ENCODE measurements at regions not wholly inside any gene's neighbourhood (a gene's known extent, or its start where the extent isn't known, plus 50 kb on each side); places are given as distances from the start of the nearest gene placed in this dataset.
"Not testable (repeated sequence)": the region's sequence is repeated elsewhere in the genome, so short reads cannot be mapped to it uniquely, and the experiment has no call there.

DNA sequence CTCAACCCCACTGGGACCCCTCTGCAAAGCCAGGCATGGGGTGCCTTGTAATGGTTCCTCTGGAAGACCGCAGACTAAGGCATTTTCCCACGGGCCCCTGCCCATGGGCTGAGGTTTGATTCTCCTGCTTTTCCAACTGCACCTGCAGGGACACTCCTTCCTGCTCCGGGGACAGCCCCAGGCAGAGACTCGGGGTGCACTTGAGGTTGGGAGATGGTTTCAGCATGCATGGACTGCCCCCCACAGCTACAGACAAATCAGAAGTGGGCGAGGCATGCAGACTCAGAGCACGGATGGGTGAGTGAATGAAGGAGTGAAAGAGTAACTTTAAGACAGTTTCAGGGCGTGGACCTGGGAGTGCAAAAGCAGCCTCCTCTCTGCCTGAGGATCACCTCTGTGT lies 87.9 kb upstream of the RPL38 start:
- DNase-seq (ENCODE audit: low read depth in 2 of 2), result no peak

DNA sequence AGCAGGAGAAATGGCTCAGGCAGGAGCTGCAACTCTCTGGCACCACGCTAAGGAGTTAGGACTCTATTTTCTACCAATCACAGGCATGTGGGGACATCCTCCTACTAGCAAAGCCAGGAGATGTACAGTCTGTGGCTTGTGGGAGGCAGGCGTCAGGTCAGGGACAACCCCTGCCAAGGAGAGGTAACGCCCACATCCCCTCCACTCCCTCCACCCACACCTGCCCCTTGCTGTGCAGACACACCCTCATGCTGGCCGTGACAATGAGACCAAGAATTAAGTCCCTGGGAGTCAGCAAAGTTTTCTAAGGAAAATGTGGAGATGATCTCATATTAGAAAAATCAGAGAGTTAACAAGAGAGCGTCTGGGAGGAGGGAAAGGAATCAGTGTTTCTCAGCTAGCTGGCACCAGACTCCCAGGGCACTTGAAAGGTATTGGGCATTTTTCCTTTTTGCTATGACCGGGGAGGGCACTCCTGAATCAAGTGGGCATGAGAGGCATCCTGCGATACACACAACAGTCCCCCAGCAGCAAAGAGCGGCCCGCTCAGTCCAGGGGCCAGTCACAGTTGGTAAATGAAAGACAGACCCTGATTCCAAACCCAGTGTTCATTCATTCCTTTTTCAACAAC lies 87.3 kb upstream of the RPL38 start:
- no peak for DNase-seq (ENCODE audit: low read depth in 2 of 2)

DNA sequence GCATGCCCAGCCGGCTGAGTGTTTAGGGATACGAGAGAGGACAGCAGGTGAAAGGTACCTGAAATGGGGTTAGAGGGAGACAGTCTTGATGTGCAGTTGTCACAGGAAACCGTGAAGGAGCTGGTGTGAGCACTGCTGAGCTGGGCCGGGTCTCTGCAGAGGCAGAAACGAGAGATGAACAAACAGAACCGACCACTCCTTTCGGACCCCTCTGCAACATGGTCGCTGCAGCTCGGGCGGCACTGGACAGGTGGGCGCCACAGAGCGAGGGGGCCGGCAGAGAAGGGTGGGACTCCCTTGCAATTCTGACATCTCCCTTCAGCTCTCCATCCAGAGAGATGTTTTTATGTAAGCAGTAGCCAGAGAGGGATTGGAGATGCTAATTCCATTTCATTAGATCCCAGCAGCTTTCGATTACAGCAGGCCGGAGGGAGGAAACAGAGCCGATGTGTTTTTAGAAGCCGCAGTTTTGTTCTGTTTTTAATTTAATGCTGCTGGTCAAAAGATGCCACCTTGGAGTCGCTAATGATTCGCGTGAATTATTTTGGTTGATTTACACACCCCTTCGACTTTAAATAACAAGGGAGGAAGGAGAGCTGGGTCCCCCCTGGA lies 86.3 kb upstream of the RPL38 start:
- no peak for DNase-seq (ENCODE audit: low read depth in 2 of 2)

DNA sequence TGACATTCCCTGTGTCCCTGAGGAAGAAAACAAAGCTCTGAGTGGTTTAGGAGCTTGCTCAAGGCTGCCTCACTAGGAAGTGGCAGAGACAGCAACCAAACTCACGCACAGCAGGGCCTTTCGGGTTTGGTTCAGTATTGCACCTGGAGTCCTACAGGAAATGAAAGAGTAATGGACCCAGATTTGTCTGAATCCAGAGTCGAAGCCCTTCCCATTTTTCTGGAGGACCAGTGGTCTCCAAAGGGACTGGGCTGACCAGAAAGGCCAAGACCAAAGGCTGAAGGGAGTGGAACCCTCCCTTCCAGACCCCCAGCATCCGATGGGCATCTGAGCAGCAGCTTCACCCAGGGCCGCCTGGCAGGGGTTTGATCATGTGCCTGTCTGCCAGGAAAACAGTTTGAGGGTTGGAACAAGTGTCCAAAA lies 85.5 kb upstream of the RPL38 start:
- no peak for DNase-seq (ENCODE audit: low read depth in 2 of 2)

DNA sequence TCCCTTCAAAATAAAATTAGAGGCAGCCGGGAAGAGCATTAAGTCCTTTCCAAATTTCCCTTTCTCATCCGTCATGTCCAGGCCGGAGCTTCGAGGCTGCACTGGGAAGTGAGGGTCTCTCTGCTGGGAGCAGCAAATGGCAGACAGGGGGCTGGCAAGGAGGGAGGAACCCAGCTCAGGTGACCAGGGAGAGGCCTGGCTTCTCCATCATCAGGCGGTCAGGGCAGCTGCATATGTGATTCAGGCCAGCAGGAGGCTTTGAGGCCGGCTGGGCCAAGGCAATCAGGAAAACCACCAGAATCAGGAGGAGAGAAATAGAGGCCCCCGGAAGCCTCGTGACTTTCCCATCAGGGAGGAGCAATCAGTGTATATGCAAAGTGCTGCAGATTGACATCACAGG lies 85.0 kb upstream of the RPL38 start:
- DNase-seq (ENCODE audit: low read depth in 2 of 2), result no peak

DNA sequence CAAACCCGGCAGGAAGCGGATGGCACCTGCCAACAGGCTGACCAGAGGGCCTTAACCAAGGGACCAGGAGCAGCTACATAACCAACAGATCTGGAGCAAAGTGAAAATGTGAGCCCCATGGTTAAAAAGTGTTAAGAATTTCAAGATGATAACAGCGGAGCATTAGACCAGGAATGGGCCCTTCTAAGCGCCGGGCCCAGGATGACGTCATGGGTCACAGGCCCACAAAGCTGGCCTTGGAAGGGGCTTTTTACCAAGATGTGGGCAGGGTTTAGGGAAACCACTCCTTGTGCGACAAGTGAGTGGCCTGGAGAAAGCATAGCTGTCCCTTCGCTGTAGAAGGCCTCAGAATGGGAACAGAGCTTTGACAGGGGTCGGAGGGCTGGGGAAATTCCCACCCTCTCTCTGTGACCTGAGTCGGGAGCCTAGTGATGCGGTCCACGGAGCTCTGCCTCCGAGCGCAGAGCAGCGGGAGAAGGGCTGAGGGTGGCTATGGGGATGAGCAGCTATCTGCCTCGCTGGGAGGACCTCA lies 84.4 kb upstream of the RPL38 start:
- DNase-seq (ENCODE audit: low read depth in 2 of 2), result no peak

DNA sequence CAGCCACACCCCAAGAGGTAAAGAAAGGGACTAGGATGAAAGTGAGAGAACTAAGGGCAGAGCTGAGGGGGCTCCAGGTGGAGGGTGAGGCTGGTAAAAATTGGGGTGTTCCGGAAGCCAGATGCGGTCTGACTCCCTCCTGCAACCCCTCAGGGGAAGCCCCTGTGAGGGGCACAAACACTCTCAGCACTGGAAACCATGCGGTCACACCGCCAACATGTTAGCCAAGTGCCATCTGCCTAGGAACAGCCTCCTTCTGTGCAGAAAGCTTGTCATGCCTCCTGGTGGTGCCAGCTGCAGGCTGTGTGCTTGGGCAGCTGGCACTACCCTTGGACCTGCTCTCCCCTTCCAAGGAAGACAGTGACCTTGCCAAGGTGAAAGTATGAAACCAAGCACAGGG lies 83.5 kb upstream of the RPL38 start:
- no peak for DNase-seq (ENCODE audit: low read depth in 2 of 2)

DNA sequence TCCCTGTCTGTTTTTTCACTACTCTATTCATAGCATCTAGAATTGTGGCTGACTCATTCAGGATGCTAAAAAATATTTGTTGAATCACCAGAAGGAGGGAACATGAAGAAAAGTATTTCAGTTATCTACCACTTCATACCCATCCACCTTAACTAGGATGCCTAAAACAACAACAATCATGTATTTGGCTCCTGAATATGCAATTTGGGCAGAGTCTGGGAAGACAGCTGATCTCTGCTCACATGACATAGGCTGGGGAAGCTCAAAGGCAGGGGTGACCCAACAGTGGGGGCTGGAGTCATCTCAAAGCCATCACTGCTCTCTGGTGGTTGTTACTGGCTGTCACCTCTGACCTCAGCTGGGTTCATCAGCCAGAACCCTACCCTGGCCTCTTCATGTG lies 80.1 kb upstream of the RPL38 start:
- no peak for DNase-seq (ENCODE audit: low read depth in 2 of 2)

DNA sequence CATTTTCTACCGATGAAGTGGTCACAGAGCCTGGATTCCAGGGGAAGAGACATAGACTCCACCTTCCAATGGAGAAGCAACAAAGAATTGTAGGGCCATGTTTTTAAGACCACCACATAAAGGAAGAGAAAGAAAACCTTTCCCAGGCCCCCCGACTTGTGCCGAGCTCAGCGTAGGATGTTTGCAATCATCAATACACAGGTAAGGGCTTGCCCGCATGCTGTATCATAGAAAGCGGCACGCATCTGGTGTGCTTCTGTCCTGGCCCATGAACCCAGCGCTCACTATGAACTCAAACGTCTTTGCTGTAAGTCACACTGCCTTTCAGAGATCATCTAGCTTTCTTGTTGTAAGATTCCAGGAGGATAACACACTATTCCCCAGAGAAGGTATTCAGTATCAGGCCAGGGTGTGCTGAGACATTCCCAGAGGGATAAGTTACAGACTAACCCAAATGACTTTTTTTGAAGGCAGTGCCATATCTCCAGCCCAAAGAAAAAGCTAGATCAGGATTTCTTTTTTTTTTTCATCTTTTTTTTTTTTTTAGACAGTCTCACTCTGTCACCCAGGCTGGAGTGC lies 79.5 kb upstream of the RPL38 start:
- no peak for DNase-seq (ENCODE audit: low read depth in 2 of 2)

DNA sequence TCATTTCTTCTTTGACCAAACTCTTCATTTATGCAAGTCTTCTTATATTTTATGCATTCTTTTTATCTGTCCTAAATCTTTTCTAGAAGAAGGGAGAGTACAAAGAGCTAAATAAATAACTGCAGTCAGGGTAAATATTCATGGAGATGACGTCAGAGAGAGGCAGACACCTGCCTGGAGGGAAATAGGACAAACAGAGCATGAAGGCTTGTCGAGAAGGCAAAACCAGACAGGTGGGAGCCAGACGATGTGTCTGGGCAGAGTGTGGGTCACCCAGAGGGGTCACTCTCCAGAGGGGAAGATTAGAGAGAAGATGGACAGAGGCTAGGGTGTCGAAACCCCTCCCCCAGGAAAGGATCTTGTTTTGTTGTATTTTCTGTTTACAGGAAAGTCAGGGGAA lies 78.3 kb upstream of the RPL38 start:
- DNase-seq (ENCODE audit: low read depth in 2 of 2), result no peak

DNA sequence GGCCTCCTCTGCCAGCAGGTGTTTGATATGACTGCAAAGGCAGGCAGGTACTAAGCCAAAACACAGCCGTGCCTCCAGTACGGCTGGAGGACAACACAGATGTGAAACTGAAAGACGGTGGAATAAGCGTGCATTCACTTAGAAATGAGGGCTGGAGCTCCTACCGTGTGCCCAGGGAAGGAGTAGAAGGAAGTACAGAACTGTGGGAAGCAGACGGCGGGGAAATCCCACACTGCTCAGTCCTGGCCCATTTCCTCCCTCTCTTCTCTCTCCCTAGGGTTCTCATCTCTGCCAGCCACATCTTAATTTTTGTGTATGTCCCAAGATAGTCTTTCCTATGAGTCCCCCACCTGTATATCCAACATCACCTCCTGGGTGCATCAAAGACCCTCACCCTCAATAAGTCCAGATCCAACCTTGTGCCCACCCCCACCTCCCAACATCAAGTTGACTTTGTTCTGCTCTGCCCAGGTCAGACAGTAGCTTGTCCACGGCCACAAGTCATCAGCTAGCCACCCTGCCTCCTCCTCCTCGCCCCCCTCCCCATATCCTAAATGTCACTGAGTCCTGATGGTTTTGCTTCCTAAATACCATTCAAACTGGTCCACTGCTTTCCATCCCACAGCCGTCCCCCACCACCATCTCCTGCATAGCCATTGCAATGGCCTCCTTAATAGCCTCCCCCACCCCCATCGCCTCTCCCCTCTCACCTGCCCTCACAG lies 77.1 kb upstream of the RPL38 start:
- DNase-seq (ENCODE audit: low read depth in 2 of 2), result no peak

DNA sequence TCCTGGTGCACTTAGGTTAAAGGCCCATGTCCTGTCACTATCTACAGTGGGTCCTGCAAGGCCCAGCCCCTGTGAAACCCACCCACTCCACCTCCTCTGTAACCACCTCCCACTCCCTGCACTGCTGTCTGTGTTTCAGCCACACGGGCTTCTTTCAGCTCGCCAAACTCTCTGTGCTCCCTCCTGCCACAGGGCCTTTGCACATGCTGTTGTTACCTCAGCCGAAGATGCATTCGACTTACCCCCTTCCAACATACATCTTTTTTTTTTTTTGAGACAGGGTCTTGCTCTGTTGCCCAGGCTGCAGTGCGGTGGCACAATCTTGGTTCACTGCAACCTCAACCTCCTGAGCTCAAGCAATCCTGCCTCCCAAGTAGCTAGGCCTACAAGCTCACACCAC lies 76.5 kb upstream of the RPL38 start:
- DNase-seq (ENCODE audit: low read depth in 2 of 2), result no peak

DNA sequence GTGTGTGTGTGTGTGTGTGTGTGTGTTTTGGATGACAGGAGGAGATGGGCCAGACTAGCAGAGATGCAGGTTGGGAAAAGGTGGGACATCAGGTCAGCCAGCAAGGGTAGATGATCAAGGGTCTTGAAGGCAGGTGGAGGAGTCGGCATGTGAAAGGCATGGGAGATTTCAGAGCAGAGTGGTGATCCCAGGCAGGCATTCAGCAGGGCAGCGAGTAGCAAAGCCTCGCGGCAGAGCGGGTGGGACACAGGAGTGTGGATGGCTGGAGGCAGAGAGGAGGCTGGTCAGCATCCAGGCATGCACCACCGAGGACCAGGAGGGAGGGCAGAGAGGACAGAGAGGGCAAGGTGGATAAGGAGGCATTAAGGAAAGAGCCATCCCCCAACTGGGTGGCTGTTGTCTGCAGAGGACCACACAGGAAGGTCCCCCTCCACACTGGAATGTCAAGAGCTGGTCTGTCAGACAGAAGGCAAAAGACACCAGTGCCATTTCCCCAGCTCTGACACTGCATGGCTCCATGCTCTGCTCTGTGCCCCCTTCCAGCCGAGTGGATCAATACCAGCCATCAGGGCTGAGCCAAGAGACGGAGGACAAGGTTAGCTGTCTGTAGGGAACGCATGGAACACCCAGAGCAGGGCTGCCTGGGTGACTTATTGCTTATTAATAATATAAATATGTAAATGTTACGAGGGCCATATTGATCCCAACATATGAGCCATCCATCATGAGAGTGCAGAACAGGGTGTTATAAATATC lies 74.8 kb upstream of the RPL38 start:
- DNase-seq (ENCODE audit: low read depth in 2 of 2), result no peak

DNA sequence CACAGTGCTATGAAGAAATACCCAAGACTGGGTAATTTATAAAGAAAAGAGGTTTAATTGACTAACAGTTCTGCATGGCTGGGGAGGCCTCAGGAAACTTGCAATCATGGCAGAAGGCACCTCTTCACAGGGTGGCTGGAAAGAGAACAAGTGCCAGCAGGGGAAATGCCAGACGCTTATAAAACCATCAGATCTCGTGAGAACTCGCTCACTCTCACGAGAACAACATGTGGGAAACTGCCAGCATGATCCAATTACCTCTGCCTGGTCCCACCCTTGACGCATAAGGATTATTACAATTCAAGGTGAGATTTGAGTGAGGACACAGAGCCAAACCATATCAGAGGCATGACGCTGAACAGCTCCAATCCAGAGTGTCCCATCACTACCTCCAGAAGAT lies 73.7 kb upstream of the RPL38 start:
- not testable (repeated sequence) for DNase-seq (ENCODE audit: low read depth in 2 of 2)

DNA sequence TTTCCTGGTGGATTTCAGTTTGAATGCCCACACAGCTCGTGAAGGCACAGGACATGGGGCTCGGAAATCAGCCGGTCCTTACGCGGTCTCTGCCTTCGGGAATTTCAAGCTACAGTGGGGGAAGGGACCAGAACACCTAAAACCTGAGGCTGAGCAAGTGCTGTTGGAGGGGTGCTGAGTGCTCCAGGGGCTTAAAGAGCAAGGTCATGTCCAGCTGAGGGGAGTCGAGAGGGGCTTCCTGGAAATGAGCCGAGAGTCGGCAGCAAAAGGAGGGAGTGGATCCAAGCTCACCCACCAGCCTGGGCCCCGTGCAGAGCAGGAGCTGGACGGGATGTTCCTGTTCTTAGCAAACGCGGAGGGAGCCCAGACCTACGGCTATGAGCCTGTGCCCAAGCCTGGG lies 73.2 kb upstream of the RPL38 start:
- no peak for DNase-seq (ENCODE audit: low read depth in 2 of 2)

DNA sequence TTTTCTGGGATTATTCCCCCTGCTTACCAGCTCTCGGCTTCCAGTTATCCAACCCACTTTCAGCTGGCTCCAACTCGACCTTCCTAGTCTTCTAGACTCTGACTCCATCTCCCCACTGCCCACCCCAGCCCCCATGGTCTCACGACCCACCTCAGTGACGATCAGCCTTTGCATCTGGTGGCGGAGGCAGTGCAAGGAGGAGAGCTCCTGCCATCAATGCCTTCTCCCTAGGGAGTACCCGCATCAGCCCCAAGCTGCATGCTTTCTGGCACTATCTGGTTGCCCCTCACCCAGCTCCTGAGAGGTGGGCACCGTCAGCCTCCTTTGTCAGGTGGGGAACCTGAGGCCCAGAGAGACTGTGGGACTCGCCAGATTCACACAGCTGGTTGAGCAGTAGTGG lies 72.6 kb upstream of the RPL38 start:
- no peak for DNase-seq (ENCODE audit: low read depth in 2 of 2)

DNA sequence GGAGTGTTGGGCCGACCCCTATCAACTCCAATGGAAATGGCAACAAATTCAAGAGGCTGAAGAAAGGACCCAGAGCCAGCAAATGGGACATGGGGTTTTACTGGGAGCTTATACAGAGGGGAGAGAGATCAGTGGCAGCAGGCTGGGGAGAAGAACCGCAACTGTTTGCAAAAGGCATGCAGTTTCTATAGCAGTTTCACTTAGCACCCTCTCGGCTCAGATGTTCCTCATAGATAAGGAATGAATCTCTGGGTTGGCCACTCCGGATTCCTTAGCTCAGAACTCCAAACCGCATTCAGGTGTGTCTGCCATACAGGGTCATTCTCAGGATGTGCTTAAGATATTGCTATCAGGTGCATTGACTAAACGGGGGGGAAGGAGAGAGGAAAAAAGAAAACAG lies 71.1 kb upstream of the RPL38 start:
- no peak for DNase-seq (ENCODE audit: low read depth in 2 of 2)

DNA sequence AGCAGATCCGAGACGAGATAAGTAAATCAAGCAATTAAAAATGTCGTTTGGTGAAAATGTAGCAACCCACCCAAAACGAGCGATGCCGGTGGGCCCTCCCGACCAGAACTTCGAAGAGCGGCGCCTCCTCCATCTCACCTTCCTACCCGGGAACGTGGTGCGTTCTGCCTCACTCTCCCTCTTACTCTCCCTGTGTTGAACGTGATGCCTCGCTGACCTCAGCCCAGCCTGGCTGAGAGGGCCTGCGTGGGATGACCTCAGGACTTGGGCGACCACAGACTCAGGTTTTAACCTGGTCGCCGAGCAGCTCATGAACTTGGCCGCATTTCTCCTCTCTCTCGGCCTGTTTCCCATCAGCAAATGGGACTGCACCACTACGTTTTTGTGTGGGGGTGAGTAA lies 69.7 kb upstream of the RPL38 start:
- no peak for DNase-seq (ENCODE audit: low read depth in 2 of 2)

DNA sequence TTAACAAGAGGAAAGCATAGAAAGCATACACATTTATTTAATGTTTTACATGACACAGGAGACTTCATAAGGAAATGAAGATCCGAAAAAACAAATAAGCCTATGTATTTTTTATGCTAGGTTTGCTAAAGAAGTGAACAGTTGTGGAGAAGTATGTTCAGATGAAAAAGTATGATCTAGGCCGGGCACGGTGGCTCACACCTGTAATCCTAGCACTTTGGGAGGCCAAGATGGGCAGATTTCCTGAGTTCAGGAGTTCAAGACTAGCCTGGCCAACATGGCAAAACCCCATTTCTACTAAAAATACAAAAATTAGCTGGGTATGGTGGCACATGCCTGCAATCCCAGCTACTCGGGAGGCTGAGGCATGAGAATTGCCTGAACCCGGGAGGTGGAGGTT lies 69.2 kb upstream of the RPL38 start:
- not testable (repeated sequence) for DNase-seq (ENCODE audit: low read depth in 2 of 2)

DNA sequence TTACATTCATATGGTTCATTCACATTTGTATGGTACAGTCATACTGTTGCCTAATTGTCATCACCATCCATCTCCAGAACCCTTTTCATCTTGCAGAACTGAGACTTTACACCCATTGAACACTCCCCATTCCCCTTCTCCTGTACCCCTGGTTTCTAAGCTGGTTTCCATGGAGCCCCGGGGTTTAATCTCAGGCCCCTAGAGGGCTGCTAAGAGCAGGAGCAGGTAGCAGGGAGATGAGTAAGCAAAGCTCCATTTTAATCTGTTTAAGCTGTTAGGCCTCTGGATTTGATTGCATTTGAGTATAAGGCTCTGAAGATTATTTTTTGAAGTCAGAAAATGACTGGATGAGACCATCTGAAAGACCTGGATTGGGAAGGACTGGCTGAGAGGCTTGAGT lies 68.5 kb upstream of the RPL38 start:
- no peak for DNase-seq (ENCODE audit: low read depth in 2 of 2)

DNA sequence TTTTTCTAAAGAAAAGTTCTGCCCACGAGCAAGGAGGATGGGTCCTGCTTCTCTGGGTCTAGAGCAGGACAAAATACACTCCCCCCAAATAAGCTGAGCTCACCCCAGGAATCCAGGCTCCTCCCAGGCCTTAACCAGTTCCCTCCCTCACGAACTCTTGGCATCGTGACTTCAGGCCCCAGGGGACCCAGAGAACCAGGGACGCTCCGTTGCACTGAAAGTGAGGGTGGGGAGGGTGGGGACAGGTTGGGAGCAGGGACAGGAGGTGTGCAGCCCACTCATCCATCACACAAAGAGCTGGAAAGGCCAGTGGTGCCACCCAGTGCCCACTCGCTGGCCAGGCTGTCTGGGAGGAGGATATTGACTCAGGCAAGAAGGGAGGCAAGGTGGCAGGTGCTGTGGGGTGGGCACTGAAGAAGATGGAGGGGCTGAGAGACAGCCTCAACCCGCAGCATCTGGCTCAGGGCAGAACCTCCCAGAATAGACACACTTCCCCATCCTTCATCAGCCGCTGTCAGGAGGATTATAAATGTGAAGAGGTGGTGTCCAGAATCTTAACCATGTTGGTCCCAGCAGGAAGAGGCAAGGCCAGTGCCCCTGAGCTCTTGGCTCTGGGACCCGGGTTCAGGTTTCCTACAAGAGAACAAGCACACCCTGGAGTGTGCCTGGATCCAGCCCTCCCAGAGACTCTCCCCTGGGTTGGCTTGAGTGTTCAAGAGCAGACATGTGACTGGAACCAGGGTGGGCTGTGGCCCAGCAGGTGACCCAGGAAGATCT lies 67.9 kb upstream of the RPL38 start:
- DNase-seq (ENCODE audit: low read depth in 2 of 2), result no peak

All from stimulated activated CD4-positive, alpha-beta T cell treated with anti-CD3 and anti-CD28 coated beads, Interleukin-1b, Interleukin-23, amount 100 ng/mL, for 4 hours (primary cell).